ENCODE measurements at regions not wholly inside any gene's neighbourhood (a gene's known extent, or its start where the extent isn't known, plus 50 kb on each side); places are given as distances from the start of the nearest gene placed in this dataset.

DNA sequence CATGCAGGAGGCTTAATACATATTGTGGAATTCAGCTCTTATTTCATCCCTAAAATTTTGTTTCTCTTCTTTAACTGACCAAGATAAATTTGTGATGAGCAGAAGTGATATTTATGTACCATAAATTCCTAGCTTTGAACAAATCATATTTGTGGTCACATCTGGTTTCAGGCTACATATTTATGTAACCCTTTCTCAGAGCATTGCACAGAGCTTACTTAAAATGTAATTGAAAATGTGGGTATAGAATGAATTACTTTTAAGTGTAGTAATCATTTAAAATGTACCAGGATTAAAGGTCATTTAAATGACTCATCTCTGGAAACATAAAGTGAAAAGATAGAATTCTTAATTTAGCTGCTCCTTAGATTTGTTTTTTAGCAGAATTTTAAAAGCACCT, 129.9 kb upstream of the FRMD6 start (continued):
- TF ChIP-seq SAP30 (IDR thresholded peaks at IDR 0.05; ENCODE audit: insufficient read depth, insufficient replicate concordance, low read length) = no peak
- no peak for TF ChIP-seq POU5F1 (IDR thresholded peaks at IDR 0.05; ENCODE audit: low read depth, low read length)
- no peak for TF ChIP-seq TAF7 (optimal IDR thresholded peaks at IDR 0.05; ENCODE audit: borderline replicate concordance, low read depth, low read length)
- no peak for TF ChIP-seq TEAD4 (IDR thresholded peaks at IDR 0.05; ENCODE audit: low read depth, low read length)
- TF ChIP-seq SP4 (IDR thresholded peaks at IDR 0.05; ENCODE audit: low read length) = no peak
- TF ChIP-seq CREB1 (IDR thresholded peaks at IDR 0.05) = no peak
- TF ChIP-seq RNF2 (IDR thresholded peaks at IDR 0.05; ENCODE audit: borderline replicate concordance, low read depth, low read length, missing control alignments, poor library complexity, severe bottlenecking) = no peak
- TF ChIP-seq SIN3A (conservative IDR thresholded peaks at IDR 0.05 in 1 of 2, IDR thresholded peaks at IDR 0.05 in 1 of 2; ENCODE audit: low read depth in 1 of 2, low read length in 2 of 2) = no peak
- TF ChIP-seq, protein P1, sequence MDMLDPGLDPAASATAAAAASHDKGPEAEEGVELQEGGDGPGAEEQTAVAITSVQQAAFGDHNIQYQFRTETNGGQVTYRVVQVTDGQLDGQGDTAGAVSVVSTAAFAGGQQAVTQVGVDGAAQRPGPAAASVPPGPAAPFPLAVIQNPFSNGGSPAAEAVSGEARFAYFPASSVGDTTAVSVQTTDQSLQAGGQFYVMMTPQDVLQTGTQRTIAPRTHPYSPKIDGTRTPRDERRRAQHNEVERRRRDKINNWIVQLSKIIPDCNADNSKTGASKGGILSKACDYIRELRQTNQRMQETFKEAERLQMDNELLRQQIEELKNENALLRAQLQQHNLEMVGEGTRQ (IDR thresholded peaks at IDR 0.05; ENCODE audit: low read length) = no peak

Measured in H1 (cell line).